Mesenchymal stem cell (in vitro differentiated cells and primary cell): ENCODE measurements at regions not wholly inside any gene's neighbourhood (a gene's known extent, or its start where the extent isn't known, plus 50 kb on each side); places are given as distances from the start of the nearest gene placed in this dataset.

Experiments
- DNase-seq: peaks from one replicate; pipeline ENCODE4 v3.0.0-alpha.2; 2013
- H2AFZ ChIP-seq: one replicate; pipeline ENCODE4 v1.6.1; 2013; ENCODE audit warnings: low read depth, mild to moderate bottlenecking, control low read depth, inconsistent platforms, low read length, moderate library complexity
- H2AK5ac ChIP-seq: 2 replicates; pipeline ENCODE4 v1.6.1; 2013; ENCODE audit warnings: low read length, moderate library complexity, mild to moderate bottlenecking, inconsistent platforms; ENCODE audit not compliant: severe bottlenecking
- H2BK120ac ChIP-seq: one replicate; pipeline ENCODE4 v1.6.1; 2013; ENCODE audit warnings: low read depth, mild to moderate bottlenecking, inconsistent platforms, low read length, moderate library complexity
- H2BK12ac ChIP-seq, 2 experiments: one replicate each; pipeline ENCODE4 v1.6.1; 2013; ENCODE audit warnings: inconsistent platforms in 2 of 2, low read length in 2 of 2, mild to moderate bottlenecking in 2 of 2, moderate library complexity in 2 of 2, control low read depth in 1 of 2
- H2BK15ac ChIP-seq: one replicate; pipeline ENCODE4 v1.6.1; 2013; ENCODE audit warnings: mild to moderate bottlenecking, low read depth, inconsistent platforms; ENCODE audit not compliant: poor library complexity, severe bottlenecking
- H2BK5ac ChIP-seq: 2 replicates; pipeline ENCODE4 v1.6.1; 2013; ENCODE audit warnings: low read depth, mild to moderate bottlenecking, low read length, control low read depth, inconsistent platforms; ENCODE audit not compliant: poor library complexity, severe bottlenecking
- H3K14ac ChIP-seq, 2 experiments: one replicate each; pipeline ENCODE4 v1.6.1; 2013; ENCODE audit warnings: inconsistent platforms in 2 of 2, low read length in 2 of 2, control low read depth in 1 of 2, mild to moderate bottlenecking in 1 of 2, moderate library complexity in 1 of 2
- H3K18ac ChIP-seq, 2 experiments: one replicate each; pipeline ENCODE4 v1.6.1; 2013; ENCODE audit warnings: inconsistent platforms in 2 of 2, low read length in 2 of 2, control low read depth in 1 of 2, low read depth in 1 of 2, mild to moderate bottlenecking in 1 of 2
- H3K23ac ChIP-seq, 2 experiments: one replicate each; pipeline ENCODE4 v1.6.1; 2013; ENCODE audit warnings: inconsistent platforms in 2 of 2, low read length in 2 of 2, mild to moderate bottlenecking in 2 of 2, moderate library complexity in 2 of 2, control low read depth in 1 of 2
- H3K27ac ChIP-seq: 2 replicates; pipeline ENCODE4 v1.5.1; 2013; ENCODE audit warnings: mild to moderate bottlenecking, moderate library complexity, low read length, control low read depth, inconsistent platforms; ENCODE audit not compliant: poor library complexity, severe bottlenecking
- H3K27me3 ChIP-seq, 2 experiments: 2 replicates each; pipeline versions ENCODE4 v1.6.1 to v1.7.0; 2013; ENCODE audit warnings: low read length in 2 of 2, mild to moderate bottlenecking in 2 of 2, moderate library complexity in 2 of 2, control low read depth in 1 of 2, inconsistent platforms in 1 of 2; ENCODE audit not compliant: control insufficient read depth in 1 of 2, insufficient read depth in 1 of 2
- H3K36me3 ChIP-seq, 2 experiments: 2 replicates each; pipeline versions ENCODE4 v1.6.1 to v1.7.0; 2013; ENCODE audit warnings: low read length in 2 of 2, control low read depth in 1 of 2, inconsistent platforms in 1 of 2, low read depth in 1 of 2, mild to moderate bottlenecking in 1 of 2; ENCODE audit not compliant: insufficient read depth in 2 of 2, control insufficient read depth in 1 of 2
- H3K4ac ChIP-seq, 2 experiments: one replicate each; pipeline ENCODE4 v1.6.1; 2013; ENCODE audit warnings: inconsistent platforms in 2 of 2, low read length in 2 of 2, mild to moderate bottlenecking in 2 of 2, moderate library complexity in 2 of 2, control low read depth in 1 of 2, low read depth in 1 of 2
- H3K4me1 ChIP-seq: 2 replicates; pipeline ENCODE4 v1.6.1; 2013; ENCODE audit warnings: low read depth, low read length, control low read depth; ENCODE audit not compliant: control insufficient read depth, insufficient read depth
- H3K4me2 ChIP-seq: 2 replicates; pipeline ENCODE4 v1.6.1; 2013; ENCODE audit warnings: low read length, mild to moderate bottlenecking, inconsistent platforms; ENCODE audit not compliant: poor library complexity, severe bottlenecking
- H3K4me3 ChIP-seq, 2 experiments: 2 replicates each; pipeline versions ENCODE4 v1.5.1 to v1.7.0; 2013; ENCODE audit warnings: low read length in 2 of 2, mild to moderate bottlenecking in 2 of 2, control low read depth in 1 of 2, low read depth in 1 of 2; ENCODE audit not compliant: insufficient read depth in 1 of 2
- H3K79me1 ChIP-seq: replicated peaks from 2 replicates; pipeline ENCODE4 v1.6.1; 2013; ENCODE audit warnings: mild to moderate bottlenecking, control low read depth, low read length, inconsistent platforms; ENCODE audit not compliant: poor library complexity, severe bottlenecking
- H3K9ac ChIP-seq: 2 replicates; pipeline ENCODE4 v1.7.0; 2013; ENCODE audit warnings: mild to moderate bottlenecking, low read length, moderate library complexity
- H3K9me3 ChIP-seq: 2 replicates; pipeline ENCODE4 v1.7.0; 2013; ENCODE audit warnings: mild to moderate bottlenecking, low read length; ENCODE audit not compliant: control insufficient read depth
- H4K8ac ChIP-seq: one replicate; pipeline ENCODE4 v1.6.1; 2013; ENCODE audit warnings: inconsistent platforms, mild to moderate bottlenecking, low read length, moderate library complexity
- H4K91ac ChIP-seq: one replicate; pipeline ENCODE4 v1.6.1; 2013; ENCODE audit warnings: mild to moderate bottlenecking, low read length, inconsistent platforms
- WGBS: methylation state at CpG from one replicate; pipeline ENCODE4 v1.1.7; 2013; ENCODE audit warnings: mixed read lengths; 5-methylcytosine and 5-hydroxymethylcytosine counted together

DNA sequence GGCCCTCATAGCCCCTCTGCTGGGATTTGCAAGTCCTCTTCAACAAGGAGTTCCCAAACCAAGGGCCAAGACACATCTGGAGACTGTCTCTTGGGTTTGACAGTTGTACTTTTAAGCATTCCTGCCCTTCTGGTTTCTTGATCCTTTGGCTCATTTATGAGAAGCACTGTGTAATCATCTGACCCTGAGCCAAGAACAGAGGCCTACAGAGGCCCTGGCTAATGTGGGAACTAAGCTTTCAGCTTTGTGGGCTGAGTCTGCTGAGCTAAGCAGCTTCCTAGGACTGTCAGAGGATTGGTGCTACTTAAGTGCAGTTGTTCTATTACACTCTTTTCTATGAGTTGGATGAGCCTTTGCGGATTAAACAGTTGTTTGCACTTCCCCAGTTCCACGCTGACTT, 178.3 kb downstream of the KBTBD8 start:
- WGBS, result 90% methylated on average over 2 of the region's 2 CpGs
- Histone ChIP-seq H2AK5ac (no peak overlapping the region), H4K91ac (no peak overlapping the region), H3K9ac (no peak overlapping the region), H3K18ac (no peak overlapping the region), H2BK15ac (no peak overlapping the region), H3K4ac (no peak overlapping the region), H3K4me2 (no peak overlapping the region), H3K4me3 (no peak overlapping the region), H2BK120ac (no peak overlapping the region), H3K9me3 (peaks cover 9% of the 10 kb centered on the region), H3K27me3 (no peaks in the 10 kb centered on the region), H3K14ac (no peak overlapping the region), H2BK12ac (no peak overlapping the region), H3K36me3 (no peaks in the 10 kb centered on the region), H2BK5ac (no peak overlapping the region), H3K27ac (no peak overlapping the region), H3K23ac (no peak overlapping the region), H4K8ac (no peak overlapping the region), H3K79me1 (no peaks in the 10 kb centered on the region), H3K4me1 (no peaks in the 10 kb centered on the region), H2AFZ (no peak overlapping the region)
- DNase-seq, result no peak

DNA sequence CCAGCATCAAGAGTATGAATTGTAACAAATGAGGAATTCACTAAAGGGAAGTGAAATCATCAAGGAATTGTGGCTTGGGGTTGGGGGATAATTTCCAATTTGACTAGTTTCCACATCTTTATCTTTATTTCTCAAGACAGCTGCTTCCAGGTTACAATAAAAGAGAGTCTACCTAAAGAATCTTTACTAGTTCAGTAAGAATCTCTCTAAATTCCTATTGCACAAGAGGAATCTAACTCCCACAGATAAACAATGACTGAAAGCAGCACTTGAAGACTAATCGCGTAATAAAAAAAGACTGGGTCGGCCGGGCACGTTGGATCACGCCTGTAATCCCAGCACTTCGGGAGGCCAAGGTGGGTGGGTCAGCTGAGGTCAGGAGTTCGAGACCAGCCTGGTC, 194.4 kb downstream of the KBTBD8 start:
- H2AK5ac ChIP-seq, result no peak overlapping the region
- no peak overlapping the region for H4K8ac ChIP-seq
- no peak overlapping the region for H3K27ac ChIP-seq
- no peak overlapping the region for H3K23ac ChIP-seq
- no peaks in the 10 kb centered on the region for H3K36me3 ChIP-seq
- H3K9me3 ChIP-seq, result no peaks in the 10 kb centered on the region
- H3K4ac ChIP-seq, result no peak overlapping the region
- H2BK12ac ChIP-seq, result no peak overlapping the region
- no peaks in the 10 kb centered on the region for H3K27me3 ChIP-seq
- no peak overlapping the region for H2AFZ ChIP-seq
- H2BK120ac ChIP-seq, result no peak overlapping the region
- H3K4me1 ChIP-seq, result no peaks in the 10 kb centered on the region
- 82% methylated on average over 8 of the region's 8 CpGs for WGBS
- H2BK5ac ChIP-seq, result no peak overlapping the region
- H3K4me3 ChIP-seq, result no peak overlapping the region
- H3K79me1 ChIP-seq, result no peaks in the 10 kb centered on the region
- no peak overlapping the region for H3K9ac ChIP-seq
- no peak overlapping the region for H3K4me2 ChIP-seq
- H4K91ac ChIP-seq, result no peak overlapping the region
- no peak overlapping the region for H3K14ac ChIP-seq
- no peak overlapping the region for H3K18ac ChIP-seq
- H2BK15ac ChIP-seq, result no peak overlapping the region
- DNase-seq, result no peak

DNA sequence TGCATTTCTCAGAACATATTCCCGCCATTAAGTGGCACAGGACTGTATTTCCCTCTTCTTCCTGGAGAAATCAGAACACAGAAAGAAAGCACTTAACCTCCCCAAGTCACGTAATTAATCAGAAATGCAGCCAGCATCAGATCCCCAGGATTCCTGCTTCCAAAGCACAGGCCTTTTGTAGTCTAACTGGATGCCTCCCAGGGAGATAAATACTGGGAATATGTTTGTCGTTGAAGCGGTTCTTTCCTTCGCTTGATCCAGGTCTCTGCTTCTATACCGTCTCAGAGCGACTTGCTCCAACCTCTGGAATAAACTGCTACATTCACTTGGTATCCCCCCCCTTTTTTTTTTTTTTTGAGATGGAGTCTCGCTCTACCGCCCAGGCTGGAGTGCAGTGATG, 198.6 kb downstream of the KBTBD8 start:
- no peak overlapping the region for H4K91ac ChIP-seq
- no peaks in the 10 kb centered on the region for H3K9me3 ChIP-seq
- no peak overlapping the region for H3K23ac ChIP-seq
- H3K4ac ChIP-seq, result no peak overlapping the region
- no peak overlapping the region for H2AK5ac ChIP-seq
- H3K36me3 ChIP-seq, result no peaks in the 10 kb centered on the region
- H3K9ac ChIP-seq, result no peak overlapping the region
- H3K27me3 ChIP-seq, result no peaks in the 10 kb centered on the region
- no peak overlapping the region for H2AFZ ChIP-seq
- no peaks in the 10 kb centered on the region for H3K79me1 ChIP-seq
- no peak overlapping the region for H2BK120ac ChIP-seq
- H3K4me1 ChIP-seq, result no peaks in the 10 kb centered on the region
- H4K8ac ChIP-seq, result no peak overlapping the region
- H3K4me2 ChIP-seq, result no peak overlapping the region
- WGBS, result 89% methylated on average over 9 of the region's 9 CpGs
- H2BK15ac ChIP-seq, result no peak overlapping the region
- no peak overlapping the region for H3K27ac ChIP-seq
- H3K18ac ChIP-seq, result no peak overlapping the region
- no peak for DNase-seq
- H3K14ac ChIP-seq, result no peak overlapping the region
- H2BK12ac ChIP-seq, result no peak overlapping the region
- no peak overlapping the region for H3K4me3 ChIP-seq
- no peak overlapping the region for H2BK5ac ChIP-seq

DNA sequence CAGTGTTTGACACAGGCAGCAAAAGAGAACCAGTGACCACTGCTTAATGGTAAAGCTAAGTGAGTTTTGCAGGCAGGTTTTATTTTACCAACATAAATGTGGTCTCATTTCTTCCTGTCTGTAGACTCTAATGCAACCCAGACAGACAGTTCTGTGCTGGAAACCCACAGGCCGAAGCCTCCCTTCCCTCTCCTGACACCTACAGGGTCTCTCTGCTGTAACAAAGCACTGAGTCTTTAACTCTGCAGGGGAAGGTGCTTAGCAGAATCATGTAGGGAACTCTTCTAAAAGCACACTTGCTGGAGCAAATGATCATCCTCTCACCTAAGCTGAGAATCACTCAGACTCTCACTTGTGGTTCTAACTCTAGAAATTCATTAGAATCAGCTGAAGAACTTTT, 200.3 kb downstream of the KBTBD8 start:
- no peak overlapping the region for H3K9ac ChIP-seq
- H3K27me3 ChIP-seq, result no peaks in the 10 kb centered on the region
- no peaks in the 10 kb centered on the region for H3K9me3 ChIP-seq
- H4K91ac ChIP-seq, result no peak overlapping the region
- WGBS, result 30% methylated on average over 1 of the region's 1 CpG
- no peak overlapping the region for H2BK120ac ChIP-seq
- no peak overlapping the region for H3K4ac ChIP-seq
- no peak overlapping the region for H3K4me3 ChIP-seq
- H2AFZ ChIP-seq, result no peak overlapping the region
- H4K8ac ChIP-seq, result no peak overlapping the region
- H3K23ac ChIP-seq, result no peak overlapping the region
- no peak overlapping the region for H2BK15ac ChIP-seq
- H3K79me1 ChIP-seq, result no peaks in the 10 kb centered on the region
- H3K18ac ChIP-seq, result no peak overlapping the region
- H3K27ac ChIP-seq, result no peak overlapping the region
- H2BK12ac ChIP-seq, result no peak overlapping the region
- DNase-seq, result no peak
- no peak overlapping the region for H3K14ac ChIP-seq
- no peak overlapping the region for H2AK5ac ChIP-seq
- H2BK5ac ChIP-seq, result no peak overlapping the region
- no peaks in the 10 kb centered on the region for H3K36me3 ChIP-seq
- no peak overlapping the region for H3K4me2 ChIP-seq
- H3K4me1 ChIP-seq, result no peaks in the 10 kb centered on the region
